Subcutaneous abdominal adipose tissue (tissue), 5 donors: ENCODE measurements at regions not wholly inside any gene's neighbourhood (a gene's known extent, or its start where the extent isn't known, plus 50 kb on each side); places are given as distances from the start of the nearest gene placed in this dataset.
"Not testable (repeated sequence)": the region's sequence is repeated elsewhere in the genome, so short reads cannot be mapped to it uniquely, and the experiment has no call there.

Experiments used
- H3K27ac ChIP-seq: one replicate; pipeline ENCODE4 v1.7.0; 2013; ENCODE audit warnings: low read depth, mild to moderate bottlenecking, inconsistent platforms, low read length, moderate library complexity
- H3K27me3 ChIP-seq, 5 donors: one replicate each; pipeline ENCODE4 v1.7.0; 2013; ENCODE audit warnings: low read length in 5 of 5, inconsistent platforms in 1 of 5; ENCODE audit not compliant: control insufficient read depth in 5 of 5, insufficient read depth in 4 of 5
- H3K36me3 ChIP-seq, 5 donors: one replicate each; pipeline ENCODE4 v1.7.0; 2013; ENCODE audit warnings: low read length in 5 of 5; ENCODE audit not compliant: control insufficient read depth in 5 of 5, insufficient read depth in 5 of 5
- H3K4me1 ChIP-seq, 5 donors: one replicate each; pipeline ENCODE4 v1.7.0; 2013; ENCODE audit warnings: low read length in 5 of 5, mild to moderate bottlenecking in 3 of 5, moderate library complexity in 1 of 5; ENCODE audit not compliant: control insufficient read depth in 5 of 5, insufficient read depth in 5 of 5
- H3K4me3 ChIP-seq, 5 donors: one replicate each; pipeline ENCODE4 v1.7.0; 2013; ENCODE audit warnings: low read length in 5 of 5, low read depth in 1 of 5
- H3K9ac ChIP-seq, 5 donors: one replicate each; pipeline ENCODE4 v1.7.0; 2013; ENCODE audit warnings: low read length in 5 of 5, mild to moderate bottlenecking in 4 of 5, moderate library complexity in 3 of 5
- H3K9me3 ChIP-seq, 5 donors: one replicate each; pipeline ENCODE4 v1.7.0; 2013; ENCODE audit warnings: low read length in 5 of 5; ENCODE audit not compliant: control insufficient read depth in 5 of 5
- donor health status: healthy.
- donor health status: healthy.
- donor health status: healthy.
- donor health status: healthy.
- donor health status: healthy.

DNA sequence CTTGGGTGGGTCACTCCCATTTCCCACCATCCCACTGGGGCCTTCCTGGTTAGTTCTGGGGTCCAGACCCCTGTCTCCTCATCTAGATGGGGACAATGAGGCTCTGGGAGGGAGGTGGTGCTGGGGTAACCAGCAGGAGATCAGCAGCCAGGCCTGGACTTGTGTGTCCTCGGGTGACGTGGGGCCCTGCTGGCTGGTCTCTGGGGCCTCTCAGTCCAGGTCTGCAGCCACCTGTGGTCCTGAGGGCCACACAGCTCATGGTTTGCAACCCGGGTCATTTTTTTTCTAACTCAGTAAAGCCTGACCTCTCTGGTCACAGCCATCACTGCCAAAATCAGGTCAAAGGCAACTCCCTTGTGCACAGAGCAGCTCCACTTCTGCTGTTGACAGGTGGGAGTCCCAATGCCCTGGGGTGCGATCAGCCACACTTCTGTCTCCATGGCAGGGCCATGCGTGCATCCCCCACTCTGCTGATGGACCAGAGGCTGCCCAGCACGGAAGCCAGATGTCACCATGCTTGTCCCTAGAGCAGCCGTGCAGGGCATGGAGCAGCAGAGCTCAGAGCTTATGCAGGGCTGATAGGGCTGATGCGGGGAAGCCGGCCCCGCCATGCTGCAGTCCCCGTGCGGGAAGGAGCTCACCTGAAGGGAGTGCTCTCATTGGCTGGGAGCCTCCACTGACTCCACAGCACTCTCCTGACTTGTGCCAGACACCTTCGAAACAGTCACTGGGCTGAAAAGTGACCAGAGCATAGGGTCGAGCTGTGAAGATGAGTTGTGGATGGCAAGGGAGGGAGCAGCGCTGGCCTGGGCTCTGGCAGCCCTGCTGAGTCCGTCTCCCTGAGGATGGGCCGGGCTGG, 250.9 kb downstream of the ADGRD1 start:
- Histone ChIP-seq H3K4me3 (no peak overlapping the region), H3K4me1 (no peaks in the 10 kb centered on the region)

DNA sequence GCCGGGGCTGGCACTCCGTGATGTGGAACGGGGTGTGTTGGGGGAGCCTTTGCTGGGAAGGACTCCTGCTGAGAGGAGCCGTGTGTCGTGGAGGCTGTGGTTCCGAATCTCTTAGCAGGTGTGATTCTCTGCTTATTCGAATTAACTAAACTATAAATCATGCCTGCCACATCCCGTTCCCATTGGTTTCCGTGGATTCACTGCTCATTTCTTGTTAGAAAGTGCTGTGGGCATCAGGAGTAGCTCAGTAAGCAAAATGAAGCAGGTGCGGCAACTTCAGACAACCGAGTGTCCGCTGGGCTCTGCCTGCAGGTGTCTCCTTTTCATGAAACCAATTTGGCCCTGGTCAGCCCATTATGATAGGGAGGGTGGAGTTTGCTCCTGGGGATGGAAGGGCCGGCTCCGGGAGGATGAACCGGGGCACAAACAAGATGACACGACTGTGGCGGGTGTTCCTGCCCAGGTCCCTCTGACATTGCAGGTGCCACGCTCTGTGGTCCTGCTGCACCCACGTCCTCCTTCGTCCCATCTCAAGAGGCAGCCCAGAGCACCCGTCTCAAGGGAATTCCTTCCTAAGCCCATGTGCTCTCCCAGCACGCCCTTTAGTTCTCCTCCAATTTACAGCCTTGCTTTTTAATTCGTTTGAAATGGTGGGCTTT, 251.7 kb downstream of the ADGRD1 start:
- not testable (repeated sequence) for H3K27ac ChIP-seq, H3K4me1 ChIP-seq, H3K36me3 ChIP-seq, H3K9me3 ChIP-seq, H3K9ac ChIP-seq, H3K4me3 ChIP-seq
- peaks cover 5 to 24% (median 16%) of the 10 kb centered on the region in 5 donors for H3K27me3 ChIP-seq

More for the DNA sequence above, 250.9 kb downstream of the ADGRD1 start:
- Histone ChIP-seq H3K9me3 (no peaks in the 10 kb centered on the region), H3K36me3 (no peaks in the 10 kb centered on the region), H3K9ac (no peak overlapping the region), H3K27ac (no peak overlapping the region), H3K27me3 (peaks cover 4 to 23% (median 16%) of the 10 kb centered on the region in 5 donors)

DNA sequence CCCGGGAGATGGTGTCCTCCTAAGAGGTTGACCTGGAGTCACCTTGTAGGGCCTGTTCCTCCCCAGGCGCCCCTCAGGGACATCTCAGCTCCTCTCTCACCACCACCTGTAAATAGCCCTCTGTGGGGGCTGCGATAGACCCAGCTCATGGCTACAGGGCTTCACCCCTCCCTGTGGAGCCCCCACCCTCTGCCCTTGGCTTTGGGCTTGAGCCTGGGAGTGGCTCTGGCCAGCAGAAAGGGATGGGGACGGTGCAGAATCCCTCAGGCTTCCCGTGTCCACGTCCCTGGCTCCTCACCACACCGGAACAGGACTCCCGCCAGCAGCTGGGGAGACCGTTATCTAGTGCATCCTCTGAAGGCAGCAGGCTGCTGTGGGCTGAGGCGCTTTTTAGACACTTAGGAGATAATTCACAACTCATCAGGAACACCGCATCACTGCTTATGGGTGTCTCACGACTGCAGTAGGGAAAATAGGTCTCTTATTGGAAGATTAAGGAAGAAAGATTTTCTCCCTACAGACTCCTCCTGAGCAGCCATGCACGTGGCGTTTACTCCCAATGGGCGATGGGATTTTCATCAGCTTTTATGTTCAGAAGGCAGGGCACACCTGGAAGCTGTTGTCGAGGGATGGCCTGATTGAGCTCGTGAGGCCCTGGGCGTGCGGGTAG, 253.1 kb downstream of the ADGRD1 start:
- not testable (repeated sequence) for H3K27ac ChIP-seq, H3K9ac ChIP-seq, H3K9me3 ChIP-seq

DNA sequence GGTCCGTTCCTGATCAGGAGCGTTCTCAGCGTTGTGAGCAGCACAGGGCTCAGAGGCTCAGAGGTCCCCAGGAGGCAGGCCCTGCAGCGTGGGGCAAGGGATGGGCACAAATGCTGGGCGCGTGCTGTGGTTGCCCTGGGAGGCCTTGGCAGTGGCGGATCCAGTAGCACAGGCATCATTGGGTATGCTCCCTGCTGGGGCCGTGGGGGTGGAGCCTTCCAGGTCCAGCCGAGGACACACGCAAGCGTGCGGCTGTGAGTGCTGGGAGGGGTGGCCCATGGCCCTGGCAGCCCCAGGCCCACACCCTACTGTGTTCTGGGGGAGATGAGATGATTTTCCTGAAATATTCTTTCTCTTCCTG, 253.6 kb downstream of the ADGRD1 start:
- not testable (repeated sequence) for H3K9me3 ChIP-seq, H3K4me3 ChIP-seq, H3K4me1 ChIP-seq, H3K27ac ChIP-seq, H3K36me3 ChIP-seq, H3K9ac ChIP-seq
- peaks cover 5 to 27% (median 16%) of the 10 kb centered on the region in 5 donors for H3K27me3 ChIP-seq

More for the DNA sequence above, 253.1 kb downstream of the ADGRD1 start:
- peaks cover 5 to 27% (median 16%) of the 10 kb centered on the region in 5 donors for H3K27me3 ChIP-seq
- not testable (repeated sequence) for H3K36me3 ChIP-seq, H3K4me3 ChIP-seq, H3K4me1 ChIP-seq

DNA sequence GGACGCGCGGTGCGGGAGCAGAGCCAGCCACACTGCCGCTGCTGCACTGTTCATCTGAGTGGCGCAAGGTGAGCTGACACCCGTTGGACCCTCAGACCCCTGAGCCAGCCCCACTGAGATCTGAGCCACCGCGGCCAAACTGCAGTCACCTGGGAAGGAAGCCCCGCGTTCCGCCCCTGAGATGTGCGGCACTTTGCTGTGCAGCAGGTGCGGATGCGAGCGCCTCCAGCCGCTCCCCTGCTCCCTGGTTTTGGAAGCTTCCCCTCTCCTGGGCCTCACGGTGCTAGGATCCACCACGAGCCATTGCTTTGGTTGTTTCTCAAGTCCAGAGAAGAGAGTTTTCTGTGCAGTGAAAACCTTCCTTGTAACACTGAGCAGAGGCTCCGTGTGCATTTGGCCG, 254.1 kb downstream of the ADGRD1 start:
- H3K36me3 ChIP-seq, H3K4me3 ChIP-seq, H3K9ac ChIP-seq, H3K4me1 ChIP-seq, H3K27ac ChIP-seq, H3K9me3 ChIP-seq: not testable (repeated sequence)
- H3K27me3 ChIP-seq = peaks cover 5 to 27% (median 16%) of the 10 kb centered on the region in 5 donors

DNA sequence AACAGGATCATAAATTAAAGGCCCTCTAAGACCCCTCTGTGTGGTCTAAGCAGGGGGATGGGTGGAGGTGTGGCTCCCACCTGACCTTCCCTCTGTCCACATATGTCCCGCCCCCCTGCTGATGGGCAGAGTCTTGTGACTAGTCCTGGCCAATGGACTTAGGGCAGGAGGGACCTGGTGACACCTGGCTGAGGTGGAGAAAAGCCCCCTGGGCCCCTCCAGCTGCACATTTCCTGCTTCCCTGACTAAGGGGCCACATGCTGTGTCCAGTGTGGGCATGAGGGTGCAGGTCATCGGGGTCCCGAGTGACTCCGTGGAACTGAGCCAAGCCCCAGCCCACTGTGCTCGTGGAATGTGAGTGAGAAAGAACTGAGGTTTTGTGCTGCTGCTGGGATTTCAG, 254.7 kb downstream of the ADGRD1 start:
- Histone ChIP-seq H3K27me3 (peaks cover 0 to 24% (median 16%) of the 10 kb centered on the region in 5 donors), H3K4me1 (no peaks in the 10 kb centered on the region), H3K9ac (no peak overlapping the region), H3K36me3 (no peaks in the 10 kb centered on the region), H3K27ac (no peak overlapping the region), H3K4me3 (no peak overlapping the region), H3K9me3 (peaks cover 0 to 9% (median 3%) of the 10 kb centered on the region in 5 donors)

DNA sequence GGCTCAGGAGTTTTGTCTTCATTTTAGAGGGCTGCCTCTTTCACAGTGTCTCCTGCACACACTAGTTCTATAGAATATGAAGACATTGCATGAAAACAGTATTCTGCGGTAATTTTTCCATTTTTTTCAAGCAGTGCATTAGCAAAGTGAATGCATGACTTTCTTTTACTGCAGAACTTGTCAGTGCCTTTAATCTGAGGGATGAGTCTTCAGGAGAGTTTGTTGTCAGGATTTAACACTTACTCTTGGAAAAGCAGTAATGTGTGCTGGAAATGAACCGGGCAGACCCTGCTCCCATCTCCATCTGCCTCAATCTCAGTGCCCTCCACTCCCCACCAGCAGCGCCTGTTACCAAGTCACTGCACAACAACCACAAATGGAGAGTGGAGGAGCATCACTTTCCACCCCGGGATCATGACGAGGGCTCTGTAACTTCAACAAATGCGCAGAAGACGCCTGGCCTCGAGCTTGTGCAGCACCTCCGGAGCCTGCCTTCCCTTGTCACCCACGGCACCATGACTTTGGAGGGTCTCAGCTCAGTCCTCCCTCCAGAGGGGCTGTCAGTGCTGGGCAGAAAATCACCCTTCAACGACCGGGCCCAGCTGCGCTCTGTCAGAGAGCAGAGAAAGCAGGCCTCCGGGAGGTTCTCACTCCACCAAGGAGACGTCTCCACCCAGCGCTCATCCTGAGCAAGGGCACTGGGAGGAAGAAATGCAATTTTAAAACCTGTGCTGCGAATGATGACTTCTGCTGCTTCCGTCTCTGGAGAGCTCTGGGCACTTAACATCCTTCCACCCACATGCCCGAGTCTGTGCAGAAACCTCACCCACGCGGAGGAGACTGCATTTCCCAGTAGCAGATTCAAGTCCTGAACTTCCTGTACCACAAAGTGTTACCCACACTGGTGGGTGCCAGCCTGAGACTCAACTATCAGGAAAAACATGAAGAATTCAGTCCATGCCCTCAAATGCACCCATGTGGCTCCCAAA, 255.7 kb downstream of the ADGRD1 start:
- peaks cover 0 to 10% (median 3%) of the 10 kb centered on the region in 5 donors for H3K9me3 ChIP-seq
- peaks cover 0 to 15% (median 8%) of the 10 kb centered on the region in 5 donors for H3K27me3 ChIP-seq
- no peaks in the 10 kb centered on the region for H3K4me1 ChIP-seq
- H3K9ac ChIP-seq = no peak overlapping the region
- no peak overlapping the region for H3K27ac ChIP-seq
- no peaks in the 10 kb centered on the region for H3K36me3 ChIP-seq
- H3K4me3 ChIP-seq = no peak overlapping the region

DNA sequence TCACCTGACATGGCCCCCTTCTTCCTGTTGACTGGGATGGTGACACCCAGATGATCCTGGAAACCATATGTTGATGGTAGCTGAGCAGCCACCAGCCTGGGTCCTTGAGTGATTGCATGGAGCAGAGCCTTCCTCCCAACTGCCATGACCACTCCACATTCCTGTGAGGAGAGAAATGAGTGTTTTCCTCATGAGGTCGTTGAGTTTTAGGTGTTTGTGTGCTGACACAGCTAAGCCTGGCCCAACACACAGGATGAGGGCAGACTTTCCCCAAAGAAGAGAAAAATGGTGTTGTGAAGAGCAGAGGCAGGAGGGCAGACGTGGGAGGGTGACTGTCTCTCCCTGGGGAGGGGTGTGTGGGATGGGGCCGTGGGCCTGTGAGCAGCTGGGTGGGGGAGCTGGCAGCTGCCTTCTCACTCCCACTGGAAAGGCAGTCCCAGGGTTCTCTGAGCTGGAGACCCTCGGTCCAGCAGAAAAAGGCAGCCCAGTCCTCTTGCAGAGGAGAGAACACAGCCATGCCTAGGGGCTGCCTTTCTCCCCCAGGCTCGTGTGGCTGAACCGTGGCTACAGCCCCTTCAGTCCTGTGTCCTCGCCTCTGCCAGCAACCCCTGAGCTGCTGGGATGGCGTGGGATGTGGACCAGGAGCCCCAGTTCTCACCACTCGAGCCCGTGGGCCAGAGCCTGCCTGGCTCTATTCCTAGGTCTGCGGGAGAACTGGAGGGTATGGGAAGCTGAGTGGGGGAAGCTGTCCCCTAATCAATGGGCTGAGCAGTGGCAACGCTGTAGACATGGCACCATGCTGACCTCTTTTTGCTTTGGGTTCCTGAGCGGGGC, 257.0 kb downstream of the ADGRD1 start:
- H3K9ac ChIP-seq = no peak overlapping the region
- H3K4me3 ChIP-seq = no peak overlapping the region

More for the DNA sequence above, 257.0 kb downstream of the ADGRD1 start:
- Histone ChIP-seq H3K9me3 (peaks cover 0 to 10% (median 3%) of the 10 kb centered on the region in 5 donors), H3K27ac (no peak overlapping the region), H3K27me3 (peaks cover 0 to 10% (median 7%) of the 10 kb centered on the region in 5 donors), H3K36me3 (no peaks in the 10 kb centered on the region), H3K4me1 (no peaks in the 10 kb centered on the region)
